ENCODE measurements at regions not wholly inside any gene's neighbourhood (a gene's known extent, or its start where the extent isn't known, plus 50 kb on each side); places are given as distances from the start of the nearest gene placed in this dataset.

GRCh38 chr10:91707236-91707635, 74.4 kb upstream of the PPP1R3C start:
- TF ChIP-seq CTCF (IDR thresholded peaks at IDR 0.05; ENCODE audit: low read depth, low read length, missing control alignments) = no peak
- in situ Hi-C loops (cut with HindIII; ENCODE audit: low sequenced_read_pairs) = no loop called here
- no peak for DNase-seq (ENCODE audit: low read depth)
- no peak overlapping the region for H3K4me3 ChIP-seq (ENCODE audit: low read depth, low read length)

- no peak for DNase-seq (ENCODE audit: low read depth)
- no peak overlapping the region for H3K4me3 ChIP-seq (ENCODE audit: low read depth, low read length)
- TF ChIP-seq CTCF (IDR thresholded peaks at IDR 0.05; ENCODE audit: low read depth, low read length, missing control alignments) = no peak
- in situ Hi-C loops (cut with HindIII; ENCODE audit: low sequenced_read_pairs) = no loop called here
These were observed 73.2 kb upstream of the PPP1R3C start for GRCh38 chr10:91705948-91706670.

- no peak overlapping the region for H3K4me3 ChIP-seq (ENCODE audit: low read depth, low read length)
- no peak for DNase-seq (ENCODE audit: low read depth)
- in situ Hi-C loops (cut with HindIII; ENCODE audit: low sequenced_read_pairs) = no loop called here
- TF ChIP-seq CTCF (IDR thresholded peaks at IDR 0.05; ENCODE audit: low read depth, low read length, missing control alignments) = no peak
These were observed 69.7 kb upstream of the PPP1R3C start for GRCh38 chr10:91702620-91703019.

GRCh38 chr10:91700788-91701444, 68.0 kb upstream of the PPP1R3C start:
- in situ Hi-C loops (cut with HindIII; ENCODE audit: low sequenced_read_pairs) = no loop called here
- no peak for TF ChIP-seq CTCF (IDR thresholded peaks at IDR 0.05; ENCODE audit: low read depth, low read length, missing control alignments)
- DNase-seq (ENCODE audit: low read depth) = no peak
- no peak overlapping the region for H3K4me3 ChIP-seq (ENCODE audit: low read depth, low read length)

- in situ Hi-C loops (cut with HindIII; ENCODE audit: low sequenced_read_pairs) = no loop called here
- DNase-seq (ENCODE audit: low read depth) = no peak
- H3K4me3 ChIP-seq (ENCODE audit: low read depth, low read length) = no peak overlapping the region
- TF ChIP-seq CTCF (IDR thresholded peaks at IDR 0.05; ENCODE audit: low read depth, low read length, missing control alignments) = no peak
These were observed 67.4 kb upstream of the PPP1R3C start for GRCh38 chr10:91700273-91700672.

- in situ Hi-C loops (cut with HindIII; ENCODE audit: low sequenced_read_pairs) = no loop called here
- TF ChIP-seq CTCF (IDR thresholded peaks at IDR 0.05; ENCODE audit: low read depth, low read length, missing control alignments) = no peak
- H3K4me3 ChIP-seq (ENCODE audit: low read depth, low read length) = no peak overlapping the region
- DNase-seq (ENCODE audit: low read depth) = no peak
These were observed 65.4 kb upstream of the PPP1R3C start for GRCh38 chr10:91698258-91698657.
